ENCODE measurements at regions not wholly inside any gene's neighbourhood (a gene's known extent, or its start where the extent isn't known, plus 50 kb on each side); places are given as distances from the start of the nearest gene placed in this dataset.

- DNase-seq = no peak
- H3K27me3 ChIP-seq = no peaks in the 10 kb centered on the region
- H3K4me1 ChIP-seq = no peaks in the 10 kb centered on the region
- intact Hi-C loops (cut with DNase I; ENCODE audit: low total_unique reads) = no loop called here
- no peaks in the 10 kb centered on the region for H3K36me3 ChIP-seq
- H3K27ac ChIP-seq = no peak overlapping the region
- H3K4me3 ChIP-seq = no peak overlapping the region
- 68 to 82% (median 80%) methylated on average over 4 of the region's 4 CpGs for WGBS, 5 donors
- H3K9me3 ChIP-seq = no peaks in the 10 kb centered on the region
- TF ChIP-seq POLR2AphosphoS5 (IDR thresholded peaks at IDR 0.05) (no peak), EP300 (IDR thresholded peaks at IDR 0.05) (no peak), POLR2A (IDR thresholded peaks at IDR 0.05) (no peak), CTCF (IDR thresholded peaks at IDR 0.05) (no peak)
These were observed 92.9 kb upstream of the NOX3 start for GRCh38 chr6:155548576-155548975.

GRCh38 chr6:155544677-155545076 lies 89.0 kb upstream of the NOX3 start:
- Histone ChIP-seq H3K4me3 (no peak overlapping the region), H3K36me3 (no peaks in the 10 kb centered on the region), H3K27ac (no peak overlapping the region), H3K9me3 (no peaks in the 10 kb centered on the region), H3K4me1 (no peaks in the 10 kb centered on the region), H3K27me3 (no peaks in the 10 kb centered on the region)
- 79 to 98% (median 92%) methylated on average over 2 of the region's 2 CpGs for WGBS, 5 donors
- intact Hi-C loops (cut with DNase I; ENCODE audit: low total_unique reads) = no loop called here
- peak in 1 of 2 donors; percentile 12 for DNase-seq
- TF ChIP-seq CTCF (IDR thresholded peaks at IDR 0.05) = no peak
- TF ChIP-seq EP300 (IDR thresholded peaks at IDR 0.05) = no peak
- TF ChIP-seq POLR2A (IDR thresholded peaks at IDR 0.05) = no peak
- TF ChIP-seq POLR2AphosphoS5 (IDR thresholded peaks at IDR 0.05) = no peak

- H3K27me3 ChIP-seq = no peaks in the 10 kb centered on the region
- DNase-seq = no peak
- H3K27ac ChIP-seq = no peak overlapping the region
- H3K4me3 ChIP-seq = no peak overlapping the region
- WGBS, 5 donors = 58 to 74% (median 70%) methylated on average over 6 of the region's 6 CpGs
- intact Hi-C loops (cut with DNase I; ENCODE audit: low total_unique reads) = no loop called here
- TF ChIP-seq CTCF (IDR thresholded peaks at IDR 0.05) (no peak), POLR2AphosphoS5 (IDR thresholded peaks at IDR 0.05) (no peak), EP300 (IDR thresholded peaks at IDR 0.05) (no peak), POLR2A (IDR thresholded peaks at IDR 0.05) (no peak)
- H3K36me3 ChIP-seq = no peaks in the 10 kb centered on the region
- no peaks in the 10 kb centered on the region for H3K4me1 ChIP-seq
- H3K9me3 ChIP-seq = no peaks in the 10 kb centered on the region
These were observed 87.7 kb upstream of the NOX3 start for GRCh38 chr6:155543166-155543847.

GRCh38 chr6:155542036-155542435 lies 86.4 kb upstream of the NOX3 start:
- WGBS, 5 donors = 83 to 95% (median 92%) methylated on average over 4 of the region's 4 CpGs
- intact Hi-C loops (cut with DNase I; ENCODE audit: low total_unique reads) = no loop called here
- TF ChIP-seq EP300 (IDR thresholded peaks at IDR 0.05) = no peak
- no peak for TF ChIP-seq CTCF (IDR thresholded peaks at IDR 0.05)
- no peak for TF ChIP-seq POLR2AphosphoS5 (IDR thresholded peaks at IDR 0.05)
- no peak for TF ChIP-seq POLR2A (IDR thresholded peaks at IDR 0.05)
- no peak overlapping the region for H3K4me3 ChIP-seq
- H3K27me3 ChIP-seq = no peaks in the 10 kb centered on the region
- no peaks in the 10 kb centered on the region for H3K4me1 ChIP-seq
- no peaks in the 10 kb centered on the region for H3K36me3 ChIP-seq
- peak in 1 of 2 donors; percentile 40 for DNase-seq
- no peaks in the 10 kb centered on the region for H3K9me3 ChIP-seq
- H3K27ac ChIP-seq = no peak overlapping the region

All from stomach (tissue), 8 donors.